Loucy (cell line): ENCODE measurements at regions not wholly inside any gene's neighbourhood (a gene's known extent, or its start where the extent isn't known, plus 50 kb on each side); places are given as distances from the start of the nearest gene placed in this dataset.

Experiments
- H2AFZ ChIP-seq: fragments of 200-600 bp; sonication (generic); 2 replicates; pipeline ENCODE4 v1.6.0; 2016; ENCODE audit warnings: antibody characterized with exemption, mild to moderate bottlenecking, low read length, moderate library complexity
- H3F3A ChIP-seq: fragments of 200-600 bp; 2 replicates; pipeline ENCODE4 v1.6.0; 2016; ENCODE audit warnings: antibody characterized with exemption, low read depth, mild to moderate bottlenecking
- H3K27me3 ChIP-seq: fragments of 200-600 bp; sonication (generic); 2 replicates; pipeline ENCODE4 v1.6.1; 2014; ENCODE audit warnings: low read length, mild to moderate bottlenecking; ENCODE audit not compliant: insufficient read depth, poor library complexity, severe bottlenecking
- H3K36me3 ChIP-seq: fragments of 200-600 bp; sonication (generic); 2 replicates; pipeline ENCODE4 v1.6.1; 2016; ENCODE audit warnings: low read length; ENCODE audit not compliant: insufficient read depth
- H3K4me1 ChIP-seq: fragments of 200-600 bp; sonication (generic); 2 replicates; pipeline ENCODE4 v1.5.1; 2014; ENCODE audit warnings: low read length, mild to moderate bottlenecking; ENCODE audit not compliant: insufficient read depth, poor library complexity, severe bottlenecking
- H3K4me2 ChIP-seq: fragments of 200-600 bp; sonication (generic); 2 replicates; pipeline ENCODE4 v1.6.0; 2014; ENCODE audit warnings: antibody characterized with exemption, low read length, low read depth, mild to moderate bottlenecking; ENCODE audit not compliant: poor library complexity, severe bottlenecking
- H3K4me3 ChIP-seq: fragments of 200-600 bp; sonication (generic); 2 replicates; pipeline ENCODE4 v1.5.1; 2014; ENCODE audit warnings: low read length, mild to moderate bottlenecking, mixed read lengths; ENCODE audit not compliant: poor library complexity, severe bottlenecking
- H3K79me2 ChIP-seq: fragments of 200-600 bp; sonication (generic); 2 replicates; pipeline ENCODE4 v1.6.1; 2014; ENCODE audit warnings: low read length; ENCODE audit not compliant: insufficient read depth
- H3K9ac ChIP-seq: fragments of 200-600 bp; sonication (generic); 2 replicates; pipeline ENCODE4 v1.6.0; 2014; ENCODE audit warnings: mild to moderate bottlenecking, low read depth, low read length, moderate library complexity; ENCODE audit not compliant: poor library complexity, severe bottlenecking
- H3K9me2 ChIP-seq: fragments of 200-600 bp; sonication (generic); replicated peaks from 2 replicates; pipeline ENCODE4 v1.6.1; 2016; ENCODE audit warnings: low read depth, low read length, mixed read lengths
- H3K9me3 ChIP-seq: fragments of 200-600 bp; sonication (generic); 2 replicates; pipeline ENCODE4 v1.6.1; 2014; ENCODE audit warnings: mild to moderate bottlenecking, antibody characterized with exemption, low read length, low read depth; ENCODE audit not compliant: insufficient read depth
- H4K20me1 ChIP-seq: fragments of 200-600 bp; sonication (generic); 2 replicates; pipeline ENCODE4 v1.6.0; 2014; ENCODE audit warnings: antibody characterized with exemption, low read length, mild to moderate bottlenecking; ENCODE audit not compliant: insufficient read depth, poor library complexity, severe bottlenecking
- CTCF ChIP-seq: fragments of 200-600 bp; sonication (generic); conservative IDR thresholded peaks from 2 replicates; pipeline ENCODE4 v1.5.1; 2014; ENCODE audit warnings: mild to moderate bottlenecking, antibody characterized with exemption, low read length
- EZH2phosphoT487 ChIP-seq: fragments of 200-600 bp; IDR thresholded peaks from 2 replicates; pipeline ENCODE4 v1.6.1; 2018; ENCODE audit warnings: antibody characterized with exemption, mild to moderate bottlenecking, moderate library complexity, borderline replicate concordance

DNA sequence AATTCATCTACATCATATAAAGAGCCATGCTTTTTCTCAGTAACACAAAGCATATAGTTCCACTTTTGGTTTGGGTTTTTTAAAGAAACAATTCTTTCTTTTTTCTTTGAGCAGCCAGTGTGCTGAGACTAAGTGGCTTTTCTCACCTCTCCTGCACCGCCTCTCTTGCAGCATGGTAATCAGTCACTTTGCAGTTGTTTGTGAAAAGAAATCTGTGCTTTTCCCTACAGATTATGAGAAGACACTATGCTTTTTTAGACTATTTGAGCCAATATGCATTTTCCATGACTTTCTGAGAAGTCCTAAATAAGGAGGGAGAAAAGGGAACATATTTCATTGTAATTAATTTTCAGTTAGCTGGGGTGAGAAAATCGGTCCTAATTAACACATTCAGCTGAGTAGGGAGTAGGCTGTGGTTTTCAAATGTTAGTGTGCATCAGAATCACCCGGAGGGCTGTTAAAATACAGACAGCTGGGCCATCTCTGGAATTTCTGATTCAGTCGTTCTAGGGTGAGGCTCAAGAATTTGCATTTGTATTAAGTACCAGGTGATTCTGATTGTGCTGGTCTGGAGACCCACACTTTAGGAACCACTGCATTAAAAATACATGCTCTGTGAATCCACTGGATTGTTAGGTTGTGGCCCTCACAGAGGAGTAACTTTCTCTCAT lies 155.2 kb downstream of the TINAG start:
- Histone ChIP-seq H3K4me3 (no peak overlapping the region), H4K20me1 (no peaks in the 10 kb centered on the region), H2AFZ (no peak overlapping the region), H3K79me2 (no peaks in the 10 kb centered on the region), H3K9ac (no peak overlapping the region), H3K4me1 (no peaks in the 10 kb centered on the region), H3K9me2 (no peaks in the 10 kb centered on the region), H3K27me3 (no peaks in the 10 kb centered on the region), H3K9me3 (no peaks in the 10 kb centered on the region), H3K4me2 (no peak overlapping the region), H3F3A (no peaks in the 10 kb centered on the region), H3K36me3 (no peaks in the 10 kb centered on the region)
- TF ChIP-seq CTCF, result no peak
- TF ChIP-seq EZH2phosphoT487, result no peak

- Histone ChIP-seq H2AFZ (no peak overlapping the region), H3K4me2 (no peak overlapping the region), H3K4me3 (no peak overlapping the region), H3K4me1 (no peaks in the 10 kb centered on the region), H4K20me1 (no peaks in the 10 kb centered on the region), H3K79me2 (no peaks in the 10 kb centered on the region), H3K9ac (no peak overlapping the region), H3K9me2 (no peaks in the 10 kb centered on the region), H3K36me3 (no peaks in the 10 kb centered on the region), H3K27me3 (no peaks in the 10 kb centered on the region), H3F3A (no peaks in the 10 kb centered on the region), H3K9me3 (no peaks in the 10 kb centered on the region)
- TF ChIP-seq CTCF, result no peak
- TF ChIP-seq EZH2phosphoT487, result no peak
Observed at GRCh38 chr6:54465649-54466300, 157.5 kb downstream of the TINAG start.

DNA sequence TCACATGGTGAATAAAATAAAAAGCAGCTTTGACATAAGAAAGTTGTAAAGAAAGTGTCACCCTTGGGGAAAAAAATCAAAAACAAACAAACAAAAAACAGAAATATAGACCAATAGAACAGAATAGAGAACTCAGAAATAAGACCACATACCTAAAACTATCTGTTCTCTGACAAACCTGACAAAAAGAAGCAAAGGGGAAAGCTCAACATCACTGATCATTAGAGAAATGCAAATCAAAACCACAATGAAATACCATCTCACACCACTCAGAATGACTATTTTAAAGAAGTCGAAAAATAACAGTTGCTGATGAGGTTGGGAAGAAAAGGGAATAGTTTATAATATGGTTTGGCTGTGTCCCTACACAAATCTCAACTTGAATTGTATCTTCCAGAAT lies 159.1 kb downstream of the TINAG start:
- Histone ChIP-seq H3K4me3 (no peak overlapping the region), H3K4me2 (no peak overlapping the region), H3K9me3 (no peaks in the 10 kb centered on the region), H2AFZ (no peak overlapping the region), H3K36me3 (no peaks in the 10 kb centered on the region), H3K4me1 (no peaks in the 10 kb centered on the region), H4K20me1 (no peaks in the 10 kb centered on the region), H3K27me3 (no peaks in the 10 kb centered on the region), H3K9me2 (no peaks in the 10 kb centered on the region), H3K79me2 (no peaks in the 10 kb centered on the region), H3F3A (no peaks in the 10 kb centered on the region), H3K9ac (no peak overlapping the region)
- TF ChIP-seq CTCF (no peak), EZH2phosphoT487 (no peak)
